Endothelial cell of umbilical vein (primary cell): ENCODE measurements at regions not wholly inside any gene's neighbourhood (a gene's known extent, or its start where the extent isn't known, plus 50 kb on each side); places are given as distances from the start of the nearest gene placed in this dataset.

Source experiments
- BruUV-seq: library from RNA; stranded (reverse); fragments of 400-500 nt; replicated peaks from 2 replicates; lab custom pipeline; 2021; lab: Mats Ljungman, UMichigan
- CTCF ChIA-PET: fragments of 300-600, 350-600 bp; sonication (Branson Sonifier 250); formaldehyde crosslinking; loops from one replicate; lab custom pipeline; 2021; ENCODE audit warnings: antibody characterized with exemption, inconsistent platforms; lab: Charles Lee
- POLR2A ChIA-PET: fragments of 300-600, 350-600 bp; sonication (Branson Sonifier 250); formaldehyde crosslinking; loops from one replicate; lab custom pipeline; 2021; ENCODE audit warnings: antibody characterized with exemption, inconsistent platforms; lab: Charles Lee
- DNase-seq: peaks from one replicate; pipeline ENCODE4 v3.0.0-alpha.2; 2011; ENCODE audit warnings: low read depth, low spot score
- FAIRE-seq: peaks from 2 replicates; lab custom pipeline; 2011; peaks lifted over from hg19 to GRCh38; lab: Jason Lieb, UNC
- H2AFZ ChIP-seq: 2 replicates; pipeline ENCODE4 v1.6.0; 2012; ENCODE audit warnings: low read depth, low read length, control low read depth, inconsistent platforms
- H3K27ac ChIP-seq: 2 replicates; pipeline ENCODE4 v1.5.1; 2011; ENCODE audit warnings: low read depth, mild to moderate bottlenecking, control low read depth, low read length, moderate library complexity; ENCODE audit not compliant: insufficient read depth
- H3K27me3 ChIP-seq, 2 experiments: 2 replicates each; pipeline versions ENCODE4 v1.6.0 to v1.6.1; 2011; ENCODE audit warnings: low read length in 2 of 2, mixed read lengths in 1 of 2; ENCODE audit not compliant: control insufficient read depth in 2 of 2, insufficient read depth in 2 of 2
- H3K36me3 ChIP-seq, 2 experiments: 2 replicates in 1 of 2; 3 replicates in 1 of 2; pipeline ENCODE4 v1.5.1; 2011; ENCODE audit warnings: low read length in 2 of 2, mild to moderate bottlenecking in 1 of 2, moderate library complexity in 1 of 2; ENCODE audit not compliant: control insufficient read depth in 2 of 2, insufficient read depth in 2 of 2; ENCODE audit errors: extremely low read depth in 1 of 2
- H3K4me1 ChIP-seq: 3 replicates; pipeline ENCODE4 v1.5.1; 2011; ENCODE audit warnings: mild to moderate bottlenecking, low read length; ENCODE audit not compliant: control insufficient read depth, insufficient read depth; ENCODE audit errors: extremely low read depth
- H3K4me2 ChIP-seq: 2 replicates; pipeline ENCODE4 v1.6.1; 2011; ENCODE audit warnings: low read length, control low read depth, mixed read lengths; ENCODE audit not compliant: insufficient read depth
- H3K4me3 ChIP-seq, 3 experiments: fragments of 200-600 bp in 1 of 3; sonication (generic), shearing (Covaris generic) in 1 of 3; replicated peaks in 1 of 3; 2 replicates each; pipeline ENCODE4 v1.5.1; 2011 to 2016; ENCODE audit warnings: control low read depth in 3 of 3, low read length in 3 of 3, mild to moderate bottlenecking in 2 of 3, inconsistent platforms in 1 of 3, low read depth in 1 of 3, moderate library complexity in 1 of 3; ENCODE audit not compliant: insufficient read depth in 1 of 3
- H3K79me2 ChIP-seq: 2 replicates; pipeline ENCODE4 v1.6.0; 2012; ENCODE audit warnings: low read length, inconsistent platforms; ENCODE audit not compliant: control insufficient read depth, insufficient read depth
- H3K9ac ChIP-seq: replicated peaks from 2 replicates; pipeline ENCODE3; 2011; ENCODE audit warnings: low read length, control low read depth; ENCODE audit not compliant: insufficient read depth; ENCODE audit errors: extremely low read depth
- H3K9me1 ChIP-seq: replicated peaks from 3 replicates; pipeline ENCODE4 v1.6.0; 2011; ENCODE audit warnings: mild to moderate bottlenecking, low read length; ENCODE audit not compliant: control insufficient read depth, insufficient read depth; ENCODE audit errors: extremely low read depth
- H3K9me3 ChIP-seq: replicated peaks from 2 replicates; pipeline ENCODE4 v1.5.1; 2012; ENCODE audit warnings: low read length, inconsistent platforms; ENCODE audit not compliant: control insufficient read depth, insufficient read depth
- H4K20me1 ChIP-seq: replicated peaks from 2 replicates; pipeline ENCODE3; 2011; ENCODE audit warnings: mild to moderate bottlenecking, low read length; ENCODE audit not compliant: control insufficient read depth, insufficient read depth; ENCODE audit errors: extremely low read depth
- EZH2 ChIP-seq: IDR thresholded peaks from 2 replicates; pipeline ENCODE4 v1.6.1; 2012; ENCODE audit warnings: borderline replicate concordance, low read depth, mild to moderate bottlenecking, moderate library complexity, low read length, inconsistent platforms; ENCODE audit not compliant: severe bottlenecking
- FOS ChIP-seq: IDR thresholded peaks from 2 replicates; pipeline ENCODE4 v1.6.1; 2011; ENCODE audit warnings: mild to moderate bottlenecking, low read length, moderate library complexity, borderline replicate concordance; ENCODE audit not compliant: insufficient read depth
- GATA2 ChIP-seq: IDR thresholded peaks from 2 replicates; pipeline ENCODE4 v1.7.0; 2011; ENCODE audit warnings: low read depth, mild to moderate bottlenecking, moderate library complexity, mixed read lengths, low read length; ENCODE audit not compliant: insufficient read length, insufficient read depth
- JUN ChIP-seq: IDR thresholded peaks from 2 replicates; pipeline ENCODE4 v1.6.1; 2011; ENCODE audit warnings: borderline replicate concordance, low read depth; ENCODE audit not compliant: insufficient read length, insufficient read depth
- MAX ChIP-seq: IDR thresholded peaks from 2 replicates; pipeline ENCODE4 v1.6.1; 2011; ENCODE audit not compliant: insufficient read depth, insufficient read length
- MYC ChIP-seq: IDR thresholded peaks from one replicate; pipeline ENCODE4 v1.6.1; 2011; ENCODE audit warnings: mild to moderate bottlenecking, low read depth, low read length
- POLR2A ChIP-seq: IDR thresholded peaks from 2 replicates; pipeline ENCODE4 v1.6.1; 2012; ENCODE audit warnings: low read depth, mild to moderate bottlenecking, control low read depth, low read length
- POLR2AphosphoS5 ChIP-seq: IDR thresholded peaks from 2 replicates; pipeline ENCODE4 v1.6.1; 2012; ENCODE audit warnings: low read depth, mild to moderate bottlenecking, control low read depth, low read length, moderate library complexity; ENCODE audit not compliant: insufficient read depth
- dilution Hi-C: fragments of 300-500 bp; cut with MboI; formaldehyde crosslinking; loops from one replicate; pipeline ENCODE4 v1.15.0; 2019; ENCODE audit warnings: low sequenced_read_pairs; ENCODE audit not compliant: extremely low pct_ligation_motif_present
- intact Hi-C: fragments of 100-400 bp; cut with micrococcal nuclease; formaldehyde crosslinking; loops from one replicate; pipeline ENCODE4 v1.10.0; 2022
- TF ChIP-seq, protein P1 (sequence below), 2 donors: IDR thresholded peaks; 1 replicate in 1 of 2; 2 replicates in 1 of 2; pipeline ENCODE4 v1.5.1; 2011; ENCODE audit warnings: low read length in 2 of 2, mild to moderate bottlenecking in 2 of 2, moderate library complexity in 2 of 2, control low read depth in 1 of 2, inconsistent platforms in 1 of 2, low read depth in 1 of 2; ENCODE audit not compliant: insufficient read depth in 1 of 2; ENCODE audit errors: extremely low read depth in 1 of 2

- FAIRE-seq (no peak), DNase-seq (no peak)
- CTCF ChIA-PET, result no interaction called here
- Histone ChIP-seq H3K4me1 (no peaks in the 10 kb centered on the region), H3K9me1 (no peaks in the 10 kb centered on the region), H4K20me1 (no peaks in the 10 kb centered on the region), H3K36me3 (no peaks in the 10 kb centered on the region), H2AFZ (no peak overlapping the region), H3K79me2 (no peaks in the 10 kb centered on the region), H3K9ac (no peak overlapping the region), H3K4me2 (no peak overlapping the region), H3K9me3 (no peaks in the 10 kb centered on the region), H3K27me3 (no peaks in the 10 kb centered on the region), H3K27ac (no peak overlapping the region), H3K4me3 (no peak overlapping the region)
- dilution Hi-C loops (no loop called here), intact Hi-C loops (no loop called here)
- BruUV-seq, result no TSS peak
- POLR2A ChIA-PET, result no interaction called here
- TF ChIP-seq, protein P1, sequence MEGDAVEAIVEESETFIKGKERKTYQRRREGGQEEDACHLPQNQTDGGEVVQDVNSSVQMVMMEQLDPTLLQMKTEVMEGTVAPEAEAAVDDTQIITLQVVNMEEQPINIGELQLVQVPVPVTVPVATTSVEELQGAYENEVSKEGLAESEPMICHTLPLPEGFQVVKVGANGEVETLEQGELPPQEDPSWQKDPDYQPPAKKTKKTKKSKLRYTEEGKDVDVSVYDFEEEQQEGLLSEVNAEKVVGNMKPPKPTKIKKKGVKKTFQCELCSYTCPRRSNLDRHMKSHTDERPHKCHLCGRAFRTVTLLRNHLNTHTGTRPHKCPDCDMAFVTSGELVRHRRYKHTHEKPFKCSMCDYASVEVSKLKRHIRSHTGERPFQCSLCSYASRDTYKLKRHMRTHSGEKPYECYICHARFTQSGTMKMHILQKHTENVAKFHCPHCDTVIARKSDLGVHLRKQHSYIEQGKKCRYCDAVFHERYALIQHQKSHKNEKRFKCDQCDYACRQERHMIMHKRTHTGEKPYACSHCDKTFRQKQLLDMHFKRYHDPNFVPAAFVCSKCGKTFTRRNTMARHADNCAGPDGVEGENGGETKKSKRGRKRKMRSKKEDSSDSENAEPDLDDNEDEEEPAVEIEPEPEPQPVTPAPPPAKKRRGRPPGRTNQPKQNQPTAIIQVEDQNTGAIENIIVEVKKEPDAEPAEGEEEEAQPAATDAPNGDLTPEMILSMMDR (IDR thresholded peaks at IDR 0.05; ENCODE audit: extremely low read depth in 1 of 2, insufficient read depth in 1 of 2, low read depth in 1 of 2, low read length in 2 of 2), result no peak
- TF ChIP-seq JUN (no peak), MAX (no peak), FOS (no peak), POLR2AphosphoS5 (no peak), EZH2 (no peak), POLR2A (no peak), MYC (no peak), GATA2 (no peak)
Measured at GRCh38 chr3:59263152-59263551, 213.3 kb upstream of the CFAP20DC start.
